ENCODE measurements at regions not wholly inside any gene's neighbourhood (a gene's known extent, or its start where the extent isn't known, plus 50 kb on each side); places are given as distances from the start of the nearest gene placed in this dataset.

DNA sequence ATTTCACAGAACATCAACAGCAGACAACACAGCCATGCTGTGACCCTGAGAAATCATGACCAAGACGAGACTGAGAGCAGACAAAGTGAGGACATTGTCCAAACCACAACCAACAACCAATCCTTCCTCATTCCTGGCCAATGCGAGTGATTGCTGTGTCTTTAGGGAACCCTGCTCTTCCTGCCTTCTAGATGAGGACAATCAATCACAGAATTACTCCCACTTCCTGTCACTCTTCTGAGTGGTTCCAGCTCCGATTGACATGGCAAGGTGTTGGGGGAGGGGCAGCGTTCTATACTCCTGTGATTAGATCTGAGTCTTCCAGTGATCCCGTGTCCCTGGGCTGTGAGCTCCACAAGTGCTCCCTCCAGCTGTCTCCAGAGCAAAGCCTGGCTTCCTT, 227.8 kb downstream of the STIM2 start:
- TF ChIP-seq, protein P1, sequence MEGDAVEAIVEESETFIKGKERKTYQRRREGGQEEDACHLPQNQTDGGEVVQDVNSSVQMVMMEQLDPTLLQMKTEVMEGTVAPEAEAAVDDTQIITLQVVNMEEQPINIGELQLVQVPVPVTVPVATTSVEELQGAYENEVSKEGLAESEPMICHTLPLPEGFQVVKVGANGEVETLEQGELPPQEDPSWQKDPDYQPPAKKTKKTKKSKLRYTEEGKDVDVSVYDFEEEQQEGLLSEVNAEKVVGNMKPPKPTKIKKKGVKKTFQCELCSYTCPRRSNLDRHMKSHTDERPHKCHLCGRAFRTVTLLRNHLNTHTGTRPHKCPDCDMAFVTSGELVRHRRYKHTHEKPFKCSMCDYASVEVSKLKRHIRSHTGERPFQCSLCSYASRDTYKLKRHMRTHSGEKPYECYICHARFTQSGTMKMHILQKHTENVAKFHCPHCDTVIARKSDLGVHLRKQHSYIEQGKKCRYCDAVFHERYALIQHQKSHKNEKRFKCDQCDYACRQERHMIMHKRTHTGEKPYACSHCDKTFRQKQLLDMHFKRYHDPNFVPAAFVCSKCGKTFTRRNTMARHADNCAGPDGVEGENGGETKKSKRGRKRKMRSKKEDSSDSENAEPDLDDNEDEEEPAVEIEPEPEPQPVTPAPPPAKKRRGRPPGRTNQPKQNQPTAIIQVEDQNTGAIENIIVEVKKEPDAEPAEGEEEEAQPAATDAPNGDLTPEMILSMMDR (IDR thresholded peaks at IDR 0.05) = no peak
- no peak for TF ChIP-seq TCF7L2 (IDR thresholded peaks at IDR 0.05; ENCODE audit: low read depth, low read length)

All from Panc1 (cell line).